ENCODE measurements at regions not wholly inside any gene's neighbourhood (a gene's known extent, or its start where the extent isn't known, plus 50 kb on each side); places are given as distances from the start of the nearest gene placed in this dataset.

DNA sequence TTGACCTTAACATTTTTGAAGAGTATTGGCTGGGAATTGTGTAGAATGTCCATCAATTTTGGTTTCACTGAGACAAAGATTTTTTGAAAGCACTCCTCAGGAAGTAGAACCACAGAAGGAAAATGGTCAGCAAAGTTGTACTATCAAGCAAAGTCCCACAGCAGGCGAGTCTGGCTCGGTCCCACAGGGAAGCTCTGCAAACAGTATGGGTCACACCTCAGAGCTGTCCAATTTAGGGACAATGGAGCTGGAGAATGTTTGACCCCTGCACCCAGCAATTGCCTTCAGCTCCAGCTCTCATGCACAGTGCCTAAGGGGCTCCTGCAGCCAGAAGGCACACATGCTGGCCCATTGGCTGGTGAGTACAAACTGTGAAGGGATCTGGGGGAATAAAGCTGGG, 147.0 kb downstream of the MAFB start:
- DNase-seq (ENCODE audit: low read depth): no peak
- no peak overlapping the region for H3K9ac ChIP-seq (ENCODE audit: low read length)
- no peak overlapping the region for H3K4me3 ChIP-seq (ENCODE audit: low read length)
- H3K27me3 ChIP-seq (replicated peaks; ENCODE audit: control insufficient read depth, insufficient read depth, low read length): peaks cover 4% of the 10 kb centered on the region
- peaks cover 4% of the 10 kb centered on the region for H3K4me1 ChIP-seq (ENCODE audit: control insufficient read depth, insufficient read depth, low read length)
- no peaks in the 10 kb centered on the region for H3K36me3 ChIP-seq (ENCODE audit: control insufficient read depth, insufficient read depth, low read length, severe bottlenecking)
- H3K9me3 ChIP-seq (ENCODE audit: control insufficient read depth, low read length): no peaks in the 10 kb centered on the region

DNA sequence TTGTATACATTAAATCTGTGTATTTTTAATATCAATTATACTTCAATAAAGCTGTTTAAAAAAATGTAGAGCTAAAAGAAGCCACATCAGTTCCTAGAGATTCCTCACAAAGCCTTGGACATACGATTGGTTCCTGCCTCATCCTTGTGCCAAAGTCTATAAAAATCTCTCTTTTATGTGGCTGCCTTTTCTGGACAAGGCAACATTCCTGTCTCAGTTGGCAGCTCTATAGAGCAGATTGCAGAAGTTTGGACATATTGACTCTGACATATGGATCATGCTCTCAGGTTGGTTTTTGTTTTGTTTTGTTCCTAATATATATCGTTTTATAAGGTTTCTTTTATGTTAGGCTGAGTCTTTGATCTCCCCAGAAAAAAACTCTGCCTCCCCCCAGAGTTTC, 148.9 kb downstream of the MAFB start:
- no peak overlapping the region for H3K9ac ChIP-seq (ENCODE audit: low read length)
- H3K4me1 ChIP-seq (ENCODE audit: control insufficient read depth, insufficient read depth, low read length): peaks cover 8% of the 10 kb centered on the region
- H3K9me3 ChIP-seq (ENCODE audit: control insufficient read depth, low read length): no peaks in the 10 kb centered on the region
- H3K27me3 ChIP-seq (replicated peaks; ENCODE audit: control insufficient read depth, insufficient read depth, low read length): peaks cover 4% of the 10 kb centered on the region
- H3K36me3 ChIP-seq (ENCODE audit: control insufficient read depth, insufficient read depth, low read length, severe bottlenecking): no peaks in the 10 kb centered on the region
- no peak overlapping the region for H3K4me3 ChIP-seq (ENCODE audit: low read length)
- no peak for DNase-seq (ENCODE audit: low read depth)

- no peak overlapping the region for H3K9ac ChIP-seq (ENCODE audit: low read length)
- peaks cover 1% of the 10 kb centered on the region for H3K9me3 ChIP-seq (ENCODE audit: control insufficient read depth, low read length)
- DNase-seq (ENCODE audit: low read depth): no peak
- no peak overlapping the region for H3K4me3 ChIP-seq (ENCODE audit: low read length)
- peaks cover 4% of the 10 kb centered on the region for H3K27me3 ChIP-seq (replicated peaks; ENCODE audit: control insufficient read depth, insufficient read depth, low read length)
- H3K4me1 ChIP-seq (ENCODE audit: control insufficient read depth, insufficient read depth, low read length): peaks cover 7% of the 10 kb centered on the region
- H3K36me3 ChIP-seq (ENCODE audit: control insufficient read depth, insufficient read depth, low read length, severe bottlenecking): no peaks in the 10 kb centered on the region
Measured at GRCh38 chr20:40538131-40538530, 150.9 kb downstream of the MAFB start.

GRCh38 chr20:40536808-40537207, 152.2 kb downstream of the MAFB start:
- peaks cover 7% of the 10 kb centered on the region for H3K4me1 ChIP-seq (ENCODE audit: control insufficient read depth, insufficient read depth, low read length)
- DNase-seq (ENCODE audit: low read depth): no peak
- peaks cover 4% of the 10 kb centered on the region for H3K27me3 ChIP-seq (replicated peaks; ENCODE audit: control insufficient read depth, insufficient read depth, low read length)
- no peaks in the 10 kb centered on the region for H3K36me3 ChIP-seq (ENCODE audit: control insufficient read depth, insufficient read depth, low read length, severe bottlenecking)
- no peak overlapping the region for H3K4me3 ChIP-seq (ENCODE audit: low read length)
- H3K9me3 ChIP-seq (ENCODE audit: control insufficient read depth, low read length): peaks cover 13% of the 10 kb centered on the region
- H3K9ac ChIP-seq (ENCODE audit: low read length): no peak overlapping the region

GRCh38 chr20:40535816-40536215, 153.2 kb downstream of the MAFB start:
- Histone ChIP-seq H3K9ac (ENCODE audit: low read length) (no peak overlapping the region), H3K4me3 (ENCODE audit: low read length) (no peak overlapping the region), H3K4me1 (ENCODE audit: control insufficient read depth, insufficient read depth, low read length) (peaks cover 7% of the 10 kb centered on the region), H3K9me3 (ENCODE audit: control insufficient read depth, low read length) (peaks cover 21% of the 10 kb centered on the region), H3K27me3 (replicated peaks; ENCODE audit: control insufficient read depth, insufficient read depth, low read length) (peaks cover 4% of the 10 kb centered on the region), H3K36me3 (ENCODE audit: control insufficient read depth, insufficient read depth, low read length, severe bottlenecking) (no peaks in the 10 kb centered on the region)
- DNase-seq (ENCODE audit: low read depth): no peak

GRCh38 chr20:40532103-40532502, 156.9 kb downstream of the MAFB start:
- no peak overlapping the region for H3K9ac ChIP-seq (ENCODE audit: low read length)

DNA sequence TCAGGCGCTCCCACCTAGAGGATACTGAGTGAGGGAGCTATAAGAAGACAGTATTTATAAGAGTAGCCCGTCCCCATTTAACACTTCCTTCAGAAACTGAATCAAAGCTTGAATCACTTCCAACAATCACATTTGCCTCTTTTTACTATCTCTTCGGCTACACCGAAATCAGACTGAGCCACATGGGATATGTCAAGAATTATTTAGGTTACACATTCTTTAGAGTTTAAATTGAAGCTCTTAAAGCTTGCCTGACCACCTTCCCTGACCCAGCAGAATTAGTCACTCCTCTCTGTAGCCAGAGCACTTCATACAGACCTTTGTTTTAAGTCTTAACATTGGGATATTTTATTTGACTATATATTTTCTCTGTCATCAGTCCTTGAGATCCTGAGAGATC, 163.7 kb downstream of the MAFB start:
- H3K9me3 ChIP-seq (ENCODE audit: control insufficient read depth, low read length): no peaks in the 10 kb centered on the region
- H3K4me3 ChIP-seq (ENCODE audit: low read length): no peak overlapping the region
- H3K36me3 ChIP-seq (ENCODE audit: control insufficient read depth, insufficient read depth, low read length, severe bottlenecking): no peaks in the 10 kb centered on the region
- peaks cover 8% of the 10 kb centered on the region for H3K27me3 ChIP-seq (replicated peaks; ENCODE audit: control insufficient read depth, insufficient read depth, low read length)
- H3K9ac ChIP-seq (ENCODE audit: low read length): no peak overlapping the region
- no peaks in the 10 kb centered on the region for H3K4me1 ChIP-seq (ENCODE audit: control insufficient read depth, insufficient read depth, low read length)
- no peak for DNase-seq (ENCODE audit: low read depth)

More at GRCh38 chr20:40532103-40532502, 156.9 kb downstream of the MAFB start:
- Histone ChIP-seq H3K4me1 (ENCODE audit: control insufficient read depth, insufficient read depth, low read length) (peaks cover 7% of the 10 kb centered on the region), H3K36me3 (ENCODE audit: control insufficient read depth, insufficient read depth, low read length, severe bottlenecking) (no peaks in the 10 kb centered on the region), H3K4me3 (ENCODE audit: low read length) (no peak overlapping the region), H3K9me3 (ENCODE audit: control insufficient read depth, low read length) (peaks cover 21% of the 10 kb centered on the region), H3K27me3 (replicated peaks; ENCODE audit: control insufficient read depth, insufficient read depth, low read length) (no peaks in the 10 kb centered on the region)
- DNase-seq (ENCODE audit: low read depth): no peak

DNA sequence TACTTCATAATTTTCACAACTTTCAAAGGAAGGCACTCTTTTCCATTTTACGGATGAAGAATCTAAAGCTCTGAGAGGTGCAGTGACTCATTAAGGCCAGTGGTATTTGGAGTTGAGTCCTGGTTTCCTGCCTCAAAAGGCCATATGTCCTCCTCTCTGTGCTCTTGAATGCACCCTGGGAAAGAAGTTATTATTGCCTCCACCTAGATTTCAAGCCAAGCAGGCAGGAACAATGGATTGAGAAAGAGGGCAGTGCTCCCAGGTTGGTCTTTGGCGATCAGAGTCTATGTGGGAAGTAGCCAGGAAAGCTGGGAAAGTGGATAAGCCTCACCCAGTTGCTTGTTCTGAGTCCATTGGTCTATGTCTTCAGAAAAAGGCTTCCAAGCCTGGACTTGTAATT, 165.0 kb downstream of the MAFB start:
- Histone ChIP-seq H3K4me3 (ENCODE audit: low read length) (no peak overlapping the region), H3K36me3 (ENCODE audit: control insufficient read depth, insufficient read depth, low read length, severe bottlenecking) (no peaks in the 10 kb centered on the region), H3K9me3 (ENCODE audit: control insufficient read depth, low read length) (no peaks in the 10 kb centered on the region), H3K9ac (ENCODE audit: low read length) (no peak overlapping the region), H3K4me1 (ENCODE audit: control insufficient read depth, insufficient read depth, low read length) (no peaks in the 10 kb centered on the region), H3K27me3 (replicated peaks; ENCODE audit: control insufficient read depth, insufficient read depth, low read length) (peaks cover 12% of the 10 kb centered on the region)
- DNase-seq (ENCODE audit: low read depth): no peak

- H3K9ac ChIP-seq (ENCODE audit: low read length): no peak overlapping the region
- peaks cover 20% of the 10 kb centered on the region for H3K27me3 ChIP-seq (replicated peaks; ENCODE audit: control insufficient read depth, insufficient read depth, low read length)
- H3K4me3 ChIP-seq (ENCODE audit: low read length): no peak overlapping the region
- no peak for DNase-seq (ENCODE audit: low read depth)
- no peaks in the 10 kb centered on the region for H3K36me3 ChIP-seq (ENCODE audit: control insufficient read depth, insufficient read depth, low read length, severe bottlenecking)
- H3K4me1 ChIP-seq (ENCODE audit: control insufficient read depth, insufficient read depth, low read length): no peaks in the 10 kb centered on the region
- no peaks in the 10 kb centered on the region for H3K9me3 ChIP-seq (ENCODE audit: control insufficient read depth, low read length)
Measured at GRCh38 chr20:40522405-40522804, 166.6 kb downstream of the MAFB start.

- Histone ChIP-seq H3K27me3 (replicated peaks; ENCODE audit: control insufficient read depth, insufficient read depth, low read length) (peaks cover 20% of the 10 kb centered on the region), H3K4me1 (ENCODE audit: control insufficient read depth, insufficient read depth, low read length) (no peaks in the 10 kb centered on the region), H3K9ac (ENCODE audit: low read length) (no peak overlapping the region), H3K36me3 (ENCODE audit: control insufficient read depth, insufficient read depth, low read length, severe bottlenecking) (no peaks in the 10 kb centered on the region), H3K4me3 (ENCODE audit: low read length) (no peak overlapping the region), H3K9me3 (ENCODE audit: control insufficient read depth, low read length) (no peaks in the 10 kb centered on the region)
- DNase-seq (ENCODE audit: low read depth): no peak
Measured at GRCh38 chr20:40521962-40522361, 167.1 kb downstream of the MAFB start.

DNA sequence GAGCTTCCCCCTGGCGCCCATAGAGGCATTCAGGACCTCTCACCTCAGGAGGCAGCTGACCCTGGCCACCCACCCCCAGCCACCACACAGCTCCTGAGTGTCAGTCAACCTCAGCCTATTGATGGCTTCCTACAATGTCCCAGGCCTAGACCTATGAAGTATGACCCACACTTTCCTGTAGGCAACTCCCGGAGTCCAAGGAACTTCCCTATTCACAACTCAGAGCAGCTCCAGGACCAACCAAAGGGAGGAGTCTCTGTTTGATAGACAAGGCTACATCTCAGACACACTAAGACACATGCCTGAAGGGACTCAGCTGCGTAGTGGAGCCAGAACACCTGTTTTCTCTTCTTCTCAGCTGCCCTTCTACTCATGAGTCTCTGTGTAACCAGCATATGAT, 169.1 kb downstream of the MAFB start:
- Histone ChIP-seq H3K4me1 (ENCODE audit: control insufficient read depth, insufficient read depth, low read length) (no peaks in the 10 kb centered on the region), H3K9me3 (ENCODE audit: control insufficient read depth, low read length) (no peaks in the 10 kb centered on the region), H3K9ac (ENCODE audit: low read length) (no peak overlapping the region), H3K27me3 (replicated peaks; ENCODE audit: control insufficient read depth, insufficient read depth, low read length) (peaks cover 13% of the 10 kb centered on the region), H3K36me3 (ENCODE audit: control insufficient read depth, insufficient read depth, low read length, severe bottlenecking) (no peaks in the 10 kb centered on the region), H3K4me3 (ENCODE audit: low read length) (no peak overlapping the region)
- no peak for DNase-seq (ENCODE audit: low read depth)

- H3K9me3 ChIP-seq (ENCODE audit: control insufficient read depth, low read length): no peaks in the 10 kb centered on the region
- H3K4me1 ChIP-seq (ENCODE audit: control insufficient read depth, insufficient read depth, low read length): peaks cover 27% of the 10 kb centered on the region
- DNase-seq (ENCODE audit: low read depth): no peak
- H3K27me3 ChIP-seq (replicated peaks; ENCODE audit: control insufficient read depth, insufficient read depth, low read length): no peaks in the 10 kb centered on the region
- H3K36me3 ChIP-seq (ENCODE audit: control insufficient read depth, insufficient read depth, low read length, severe bottlenecking): no peaks in the 10 kb centered on the region
- no peak overlapping the region for H3K4me3 ChIP-seq (ENCODE audit: low read length)
- no peak overlapping the region for H3K9ac ChIP-seq (ENCODE audit: low read length)
Measured at GRCh38 chr20:40512994-40513393, 176.0 kb downstream of the MAFB start.

Data from adipocyte (in vitro differentiated cells).